ENCODE measurements at regions not wholly inside any gene's neighbourhood (a gene's known extent, or its start where the extent isn't known, plus 50 kb on each side); places are given as distances from the start of the nearest gene placed in this dataset.

- DNase-seq (ENCODE audit: low spot score) = no peak
- Mint-ChIP-seq H3K27ac (no peak overlapping the region), H3K27me3 (ENCODE audit: insufficient read depth) (peaks cover 2% of the 10 kb centered on the region), H3K36me3 (ENCODE audit: low read depth) (no peaks in the 10 kb centered on the region), H3K4me1 (ENCODE audit: low read depth) (peaks cover 8% of the 10 kb centered on the region), H3K9me3 (no peaks in the 10 kb centered on the region), H3K4me3 (no peak overlapping the region)
- intact Hi-C loops (cut with micrococcal nuclease) = no loop called here
These were observed 127.9 kb upstream of the SLC30A5 start for GRCh38 chr5:68965926-68966325.

- H3K36me3 Mint-ChIP-seq (ENCODE audit: low read depth) = no peaks in the 10 kb centered on the region
- intact Hi-C loops (cut with micrococcal nuclease) = no loop called here
- peaks cover 2% of the 10 kb centered on the region for H3K27me3 Mint-ChIP-seq (ENCODE audit: insufficient read depth)
These were observed 127.2 kb upstream of the SLC30A5 start for GRCh38 chr5:68966596-68966995.

GRCh38 chr5:68968429-68968828 is 125.4 kb upstream of the SLC30A5 start:
- Mint-ChIP-seq H3K4me3 (no peak overlapping the region), H3K4me1 (ENCODE audit: low read depth) (no peaks in the 10 kb centered on the region), H3K27ac (no peak overlapping the region), H3K9me3 (no peaks in the 10 kb centered on the region), H3K36me3 (ENCODE audit: low read depth) (no peaks in the 10 kb centered on the region), H3K27me3 (ENCODE audit: insufficient read depth) (peaks cover 2% of the 10 kb centered on the region)
- DNase-seq (ENCODE audit: low spot score) = no peak
- intact Hi-C loops (cut with micrococcal nuclease) = no loop called here

More at GRCh38 chr5:68966596-68966995, 127.2 kb upstream of the SLC30A5 start:
- H3K27ac Mint-ChIP-seq = no peak overlapping the region
- peaks cover 8% of the 10 kb centered on the region for H3K4me1 Mint-ChIP-seq (ENCODE audit: low read depth)
- no peaks in the 10 kb centered on the region for H3K9me3 Mint-ChIP-seq
- H3K4me3 Mint-ChIP-seq = no peak overlapping the region
- no peak for DNase-seq (ENCODE audit: low spot score)

GRCh38 chr5:68970617-68971016 is 123.2 kb upstream of the SLC30A5 start:
- intact Hi-C loops (cut with micrococcal nuclease) = no loop called here
- peaks cover 2% of the 10 kb centered on the region for H3K9me3 Mint-ChIP-seq
- H3K4me3 Mint-ChIP-seq = no peak overlapping the region
- no peaks in the 10 kb centered on the region for H3K36me3 Mint-ChIP-seq (ENCODE audit: low read depth)
- DNase-seq (ENCODE audit: low spot score) = no peak
- H3K27ac Mint-ChIP-seq = no peak overlapping the region
- no peaks in the 10 kb centered on the region for H3K4me1 Mint-ChIP-seq (ENCODE audit: low read depth)
- H3K27me3 Mint-ChIP-seq (ENCODE audit: insufficient read depth) = peaks cover 2% of the 10 kb centered on the region

- H3K27ac Mint-ChIP-seq = no peak overlapping the region
- no peaks in the 10 kb centered on the region for H3K4me1 Mint-ChIP-seq (ENCODE audit: low read depth)
- no peak for DNase-seq (ENCODE audit: low spot score)
- H3K4me3 Mint-ChIP-seq = no peak overlapping the region
- H3K9me3 Mint-ChIP-seq = peaks cover 15% of the 10 kb centered on the region
- no peaks in the 10 kb centered on the region for H3K36me3 Mint-ChIP-seq (ENCODE audit: low read depth)
- intact Hi-C loops (cut with micrococcal nuclease) = no loop called here
- H3K27me3 Mint-ChIP-seq (ENCODE audit: insufficient read depth) = peaks cover 4% of the 10 kb centered on the region
These were observed 120.1 kb upstream of the SLC30A5 start for GRCh38 chr5:68973696-68974095.

GRCh38 chr5:68983043-68983442 is 110.8 kb upstream of the SLC30A5 start:
- H3K27ac Mint-ChIP-seq = no peak overlapping the region
- no peak for DNase-seq (ENCODE audit: low spot score)
- intact Hi-C loops (cut with micrococcal nuclease) = no loop called here
- H3K27me3 Mint-ChIP-seq (ENCODE audit: insufficient read depth) = peaks cover 14% of the 10 kb centered on the region
- no peaks in the 10 kb centered on the region for H3K36me3 Mint-ChIP-seq (ENCODE audit: low read depth)
- no peaks in the 10 kb centered on the region for H3K4me1 Mint-ChIP-seq (ENCODE audit: low read depth)
- no peaks in the 10 kb centered on the region for H3K9me3 Mint-ChIP-seq
- H3K4me3 Mint-ChIP-seq = no peak overlapping the region

GRCh38 chr5:68983959-68984358 is 109.9 kb upstream of the SLC30A5 start:
- H3K4me1 Mint-ChIP-seq (ENCODE audit: low read depth) = no peaks in the 10 kb centered on the region
- H3K36me3 Mint-ChIP-seq (ENCODE audit: low read depth) = no peaks in the 10 kb centered on the region
- intact Hi-C loops (cut with micrococcal nuclease) = no loop called here
- H3K27me3 Mint-ChIP-seq (ENCODE audit: insufficient read depth) = peaks cover 11% of the 10 kb centered on the region
- no peak overlapping the region for H3K27ac Mint-ChIP-seq
- no peak overlapping the region for H3K4me3 Mint-ChIP-seq
- no peak for DNase-seq (ENCODE audit: low spot score)
- no peaks in the 10 kb centered on the region for H3K9me3 Mint-ChIP-seq

- DNase-seq (ENCODE audit: low spot score) = no peak
- peaks cover 9% of the 10 kb centered on the region for H3K4me1 Mint-ChIP-seq (ENCODE audit: low read depth)
- H3K9me3 Mint-ChIP-seq = no peaks in the 10 kb centered on the region
- H3K36me3 Mint-ChIP-seq (ENCODE audit: low read depth) = no peaks in the 10 kb centered on the region
- H3K27ac Mint-ChIP-seq = no peak overlapping the region
- peaks cover 9% of the 10 kb centered on the region for H3K27me3 Mint-ChIP-seq (ENCODE audit: insufficient read depth)
- intact Hi-C loops (cut with micrococcal nuclease) = no loop called here
- no peak overlapping the region for H3K4me3 Mint-ChIP-seq
These were observed 102.3 kb upstream of the SLC30A5 start for GRCh38 chr5:68991279-68992084.

- Mint-ChIP-seq H3K27me3 (ENCODE audit: insufficient read depth) (peaks cover 9% of the 10 kb centered on the region), H3K9me3 (no peaks in the 10 kb centered on the region), H3K4me3 (no peak overlapping the region), H3K36me3 (ENCODE audit: low read depth) (no peaks in the 10 kb centered on the region), H3K4me1 (ENCODE audit: low read depth) (peaks cover 9% of the 10 kb centered on the region), H3K27ac (no peak overlapping the region)
- intact Hi-C loops (cut with micrococcal nuclease) = no loop called here
- DNase-seq (ENCODE audit: low spot score) = no peak
These were observed 99.2 kb upstream of the SLC30A5 start for GRCh38 chr5:68994645-68995044.

- no peak overlapping the region for H3K27ac Mint-ChIP-seq
- H3K27me3 Mint-ChIP-seq (ENCODE audit: insufficient read depth) = no peaks in the 10 kb centered on the region
- intact Hi-C loops (cut with micrococcal nuclease) = no loop called here
- DNase-seq (ENCODE audit: low spot score) = no peak
- no peak overlapping the region for H3K4me3 Mint-ChIP-seq
- peaks cover 9% of the 10 kb centered on the region for H3K4me1 Mint-ChIP-seq (ENCODE audit: low read depth)
- H3K36me3 Mint-ChIP-seq (ENCODE audit: low read depth) = no peaks in the 10 kb centered on the region
- H3K9me3 Mint-ChIP-seq = no peaks in the 10 kb centered on the region
These were observed 97.8 kb upstream of the SLC30A5 start for GRCh38 chr5:68995845-68996545.

- H3K27ac Mint-ChIP-seq = no peak overlapping the region
- H3K36me3 Mint-ChIP-seq (ENCODE audit: low read depth) = no peaks in the 10 kb centered on the region
- no peak for DNase-seq (ENCODE audit: low spot score)
- peaks cover 9% of the 10 kb centered on the region for H3K4me1 Mint-ChIP-seq (ENCODE audit: low read depth)
- no peak overlapping the region for H3K4me3 Mint-ChIP-seq
- intact Hi-C loops (cut with micrococcal nuclease) = no loop called here
- no peaks in the 10 kb centered on the region for H3K9me3 Mint-ChIP-seq
- peaks cover 3% of the 10 kb centered on the region for H3K27me3 Mint-ChIP-seq (ENCODE audit: insufficient read depth)
These were observed 94.6 kb upstream of the SLC30A5 start for GRCh38 chr5:68999181-68999580.

GRCh38 chr5:69000216-69000919 is 93.4 kb upstream of the SLC30A5 start:
- no peaks in the 10 kb centered on the region for H3K9me3 Mint-ChIP-seq
- peaks cover 8% of the 10 kb centered on the region for H3K4me1 Mint-ChIP-seq (ENCODE audit: low read depth)
- H3K27ac Mint-ChIP-seq = no peak overlapping the region
- intact Hi-C loops (cut with micrococcal nuclease) = no loop called here
- H3K36me3 Mint-ChIP-seq (ENCODE audit: low read depth) = no peaks in the 10 kb centered on the region
- DNase-seq (ENCODE audit: low spot score) = no peak
- H3K4me3 Mint-ChIP-seq = no peak overlapping the region
- peaks cover 7% of the 10 kb centered on the region for H3K27me3 Mint-ChIP-seq (ENCODE audit: insufficient read depth)

GRCh38 chr5:69000949-69001348 is 92.9 kb upstream of the SLC30A5 start:
- H3K9me3 Mint-ChIP-seq = no peaks in the 10 kb centered on the region
- H3K27me3 Mint-ChIP-seq (ENCODE audit: insufficient read depth) = peaks cover 7% of the 10 kb centered on the region
- no peak overlapping the region for H3K4me3 Mint-ChIP-seq
- H3K4me1 Mint-ChIP-seq (ENCODE audit: low read depth) = peaks cover 3% of the 10 kb centered on the region
- H3K27ac Mint-ChIP-seq = no peak overlapping the region
- intact Hi-C loops (cut with micrococcal nuclease) = no loop called here
- H3K36me3 Mint-ChIP-seq (ENCODE audit: low read depth) = no peaks in the 10 kb centered on the region
- DNase-seq (ENCODE audit: low spot score) = no peak
